Right ventricle myocardium inferior (tissue), 1 donor: ENCODE measurements at regions not wholly inside any gene's neighbourhood (a gene's known extent, or its start where the extent isn't known, plus 50 kb on each side); places are given as distances from the start of the nearest gene placed in this dataset.

Experiments used
- ATAC-seq: fragments of 200-7000 bp; cut with Tn5 transposase; one replicate; pipeline ENCODE4 v1.9.1; 2020; ENCODE audit warnings: mild to moderate bottlenecking, moderate library complexity
- DNase-seq: peaks from one replicate; pipeline ENCODE4 v3.0.0; 2021; ENCODE audit errors: missing footprints
- intact Hi-C: fragments of 100-400 bp; cut with DNase I; formaldehyde crosslinking; loops from one replicate; pipeline ENCODE4 v1.11.0; 2022
- donor health status: DM: no; HTN: yes; CAD: no; lungs with severe emphysema.

DNA sequence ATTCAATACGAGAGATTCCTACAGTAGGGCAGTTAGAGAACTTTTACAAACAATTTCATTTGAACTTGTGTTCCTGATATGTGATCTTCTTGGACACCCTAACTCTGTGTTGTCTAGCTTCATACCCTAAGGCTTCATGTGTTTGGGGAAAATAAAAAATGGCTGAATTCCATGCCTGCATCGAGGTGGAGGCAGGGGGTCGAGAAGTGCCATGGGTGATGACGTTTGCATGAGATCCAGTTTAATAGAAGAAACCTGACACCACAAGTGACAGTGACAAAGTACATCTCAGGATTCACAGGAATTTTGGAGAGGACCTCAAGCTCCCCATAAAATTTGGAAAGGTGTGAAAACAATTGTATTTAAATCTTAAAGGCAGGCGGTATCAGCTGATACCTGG, 169.2 kb upstream of the NABP1 start:
- intact Hi-C loops, result no loop called here
- ATAC-seq (no peak), DNase-seq (no peak)

DNA sequence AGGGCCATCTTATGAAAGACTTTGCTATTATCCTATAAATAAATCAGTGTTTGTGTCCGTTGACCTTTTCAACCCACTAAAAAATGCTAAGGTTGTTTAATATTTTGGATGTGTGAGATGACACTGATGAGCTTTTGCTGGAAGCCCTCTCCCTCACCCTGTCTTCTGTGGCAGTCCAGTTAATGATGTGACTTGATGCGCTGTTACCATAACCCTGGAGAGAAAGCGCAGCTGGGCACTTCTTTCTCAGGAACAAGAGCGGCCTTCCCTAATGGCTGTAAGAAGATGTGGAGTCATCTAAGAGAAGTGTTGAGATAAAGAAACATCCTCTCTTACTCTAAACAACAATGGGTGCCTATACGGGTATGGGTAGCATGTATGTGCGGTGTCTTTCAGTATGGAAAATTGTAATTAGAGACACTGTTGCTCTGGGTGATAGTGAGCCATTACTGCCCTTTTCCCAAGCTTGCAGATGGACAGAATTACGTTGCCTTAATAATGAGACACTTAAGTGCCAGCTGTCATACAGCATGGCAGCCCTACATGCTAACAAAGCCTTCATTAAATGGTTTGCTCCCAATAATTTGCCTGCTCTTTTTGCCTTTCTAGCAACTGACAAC, 165.6 kb upstream of the NABP1 start:
- no peak for DNase-seq
- intact Hi-C loops, result no loop called here
- ATAC-seq, result no peak

DNA sequence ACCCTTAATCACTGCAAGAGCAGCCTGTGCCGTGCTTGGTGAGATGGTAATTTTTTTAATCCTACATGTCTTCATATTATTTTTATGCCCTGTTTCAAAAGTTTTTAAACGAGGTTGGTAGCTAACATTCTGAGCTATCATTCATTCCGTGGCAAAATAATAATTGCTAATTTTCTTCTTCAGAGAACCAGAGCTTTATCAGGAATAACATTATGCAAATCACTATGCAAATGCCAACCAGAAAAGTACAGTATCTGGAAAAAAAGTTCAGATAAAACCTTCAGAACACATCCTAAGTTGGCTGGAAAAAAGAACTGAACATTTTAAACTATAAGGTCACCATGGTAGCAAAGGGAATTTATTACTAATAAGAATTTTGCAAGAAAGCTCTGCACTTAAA, 165.1 kb upstream of the NABP1 start:
- DNase-seq (no peak), ATAC-seq (no peak)
- intact Hi-C loops, result no loop called here

DNA sequence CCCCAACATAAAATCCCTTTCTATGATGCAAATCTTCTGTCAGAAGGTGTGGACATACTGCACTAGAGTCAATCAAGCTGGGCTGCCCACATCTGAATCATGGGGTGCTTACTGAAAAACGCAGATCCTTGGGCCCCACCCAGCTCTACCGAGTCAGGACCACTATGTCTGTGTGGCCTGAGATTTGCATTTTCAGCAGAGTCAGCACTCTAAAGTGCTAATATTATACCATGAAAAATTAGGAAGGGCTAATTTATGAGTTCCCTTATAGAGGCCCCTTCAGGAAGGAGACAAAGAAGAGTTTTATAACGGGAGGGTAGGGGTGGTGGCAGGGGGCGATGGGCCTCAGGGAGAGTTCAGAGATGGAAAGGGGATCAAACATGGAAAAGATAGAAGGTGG, 163.3 kb upstream of the NABP1 start:
- DNase-seq (no peak), ATAC-seq (no peak)
- intact Hi-C loops, result no loop called here

DNA sequence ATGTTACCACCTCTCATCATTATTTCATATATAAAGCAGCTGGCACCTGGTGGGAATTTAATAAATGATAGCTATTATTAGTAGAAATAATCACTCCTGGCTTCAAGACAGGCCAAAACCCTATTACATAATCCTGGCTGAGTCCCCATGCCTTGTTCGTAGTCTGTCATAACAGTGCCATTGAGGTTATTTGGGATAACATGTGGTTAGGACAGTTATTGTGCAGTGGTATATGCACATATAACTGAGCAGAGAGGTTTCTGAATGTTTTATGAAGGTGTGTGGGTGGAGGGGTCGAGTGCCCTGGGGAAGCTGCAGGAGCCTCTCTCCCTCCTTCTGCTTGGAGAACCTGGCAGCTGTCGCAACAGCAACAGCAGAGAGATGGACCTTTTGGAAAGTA, 162.4 kb upstream of the NABP1 start:
- intact Hi-C loops, result no loop called here
- DNase-seq (no peak), ATAC-seq (peak; percentile 75)

- intact Hi-C loops, result no loop called here
- ATAC-seq (no peak), DNase-seq (no peak)
These were observed 161.7 kb upstream of the NABP1 start for GRCh38 chr2:191516260-191516659.

DNA sequence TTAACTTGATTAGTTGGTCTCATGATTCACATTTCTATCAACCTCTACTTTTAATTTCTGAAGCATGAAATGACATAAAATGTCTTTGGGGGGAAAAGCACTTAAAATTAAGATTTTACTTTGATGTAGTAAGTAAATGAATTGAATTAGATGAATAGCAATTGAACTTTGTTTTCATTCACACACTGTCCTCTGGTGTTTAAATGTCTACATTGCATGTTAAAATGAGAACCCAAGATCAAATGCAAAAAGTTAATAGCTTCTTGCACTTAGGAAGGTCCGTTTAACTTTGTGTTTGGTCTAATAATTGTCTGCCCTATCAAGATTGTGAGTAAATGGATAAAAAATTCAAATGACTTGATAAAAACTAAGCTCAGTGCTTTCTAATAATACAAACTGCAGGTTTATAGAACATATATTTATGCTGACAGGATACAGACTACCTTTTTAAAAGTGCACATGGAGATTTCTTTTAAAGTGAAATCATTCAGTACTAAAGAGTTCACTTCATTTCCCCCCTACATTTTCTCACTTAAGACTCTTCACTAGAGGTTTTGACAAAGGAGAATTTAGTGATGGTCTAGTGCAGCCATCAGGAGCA, 156.2 kb upstream of the NABP1 start:
- intact Hi-C loops, result loop anchor here (1.0 to 5.0 kb wide), 2 partner anchors 356 to 469 kb away; no protein-coding TSS in a partner anchor
- ATAC-seq, result no peak
- DNase-seq, result no peak

DNA sequence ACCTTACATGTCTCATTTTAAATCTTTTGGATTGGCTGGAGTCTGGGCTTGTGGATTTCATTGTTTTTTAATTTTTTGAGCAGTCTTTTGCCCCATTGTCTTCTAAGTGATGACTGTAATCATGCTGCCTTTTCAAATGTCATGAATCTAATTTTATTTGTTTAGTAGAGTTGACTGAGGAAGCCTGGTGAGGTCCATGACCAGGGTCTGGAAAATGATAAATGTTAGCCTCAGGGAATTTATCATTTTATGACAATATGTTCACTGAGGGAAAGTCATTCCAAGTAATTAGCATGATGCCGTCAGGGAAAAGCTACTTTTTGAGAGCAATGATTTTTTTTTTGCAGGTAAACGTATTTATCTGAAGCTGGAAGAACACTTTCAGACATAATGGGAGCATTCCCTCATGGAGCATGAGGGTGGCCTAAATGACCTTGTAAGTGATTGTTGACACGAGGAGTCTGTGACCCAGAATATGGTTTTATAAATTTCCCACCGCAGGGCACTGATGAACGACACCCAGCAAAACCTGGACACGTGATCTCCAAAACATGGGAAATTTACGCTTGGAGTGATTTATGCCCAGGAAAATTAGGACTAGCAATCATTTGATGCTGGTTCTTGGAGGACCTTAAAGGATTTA, 155.3 kb upstream of the NABP1 start:
- ATAC-seq, result no peak
- intact Hi-C loops, result loop anchor here (1.0 to 5.0 kb wide), 2 partner anchors 357 to 470 kb away; no protein-coding TSS in a partner anchor
- no peak for DNase-seq

GRCh38 chr2:191526091-191526490, 151.8 kb upstream of the NABP1 start:
- intact Hi-C loops, result no loop called here
- ATAC-seq (no peak), DNase-seq (no peak)

GRCh38 chr2:191526536-191526935, 151.4 kb upstream of the NABP1 start:
- no peak for ATAC-seq
- intact Hi-C loops, result no loop called here
- no peak for DNase-seq

DNA sequence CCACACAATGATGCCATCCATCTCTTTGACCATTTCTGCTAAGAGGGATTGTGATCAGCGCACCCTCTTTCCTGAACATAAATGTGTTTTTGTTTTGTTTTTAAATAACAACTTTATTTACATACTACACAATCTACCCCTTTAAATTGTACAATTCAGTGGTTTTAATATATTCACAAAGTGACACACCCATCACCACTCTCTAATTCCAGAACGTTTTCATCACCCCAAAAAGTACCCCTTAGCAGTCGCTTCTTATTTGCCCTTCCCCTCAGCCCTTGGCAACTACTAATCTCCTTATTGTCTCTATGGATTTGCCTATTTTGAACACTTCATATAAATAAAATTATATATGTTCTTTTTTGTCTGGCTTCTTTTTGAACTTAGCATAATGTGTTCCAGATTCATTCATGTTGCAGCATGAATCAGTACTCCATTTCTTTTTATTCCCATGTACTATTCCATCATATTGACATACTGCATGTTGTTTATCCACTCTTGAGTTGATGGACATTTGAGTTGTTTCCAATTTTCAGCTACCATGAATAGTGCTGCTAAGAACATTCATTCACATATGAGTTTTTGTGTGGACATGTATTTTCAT, 150.9 kb upstream of the NABP1 start:
- ATAC-seq, result no peak

DNA sequence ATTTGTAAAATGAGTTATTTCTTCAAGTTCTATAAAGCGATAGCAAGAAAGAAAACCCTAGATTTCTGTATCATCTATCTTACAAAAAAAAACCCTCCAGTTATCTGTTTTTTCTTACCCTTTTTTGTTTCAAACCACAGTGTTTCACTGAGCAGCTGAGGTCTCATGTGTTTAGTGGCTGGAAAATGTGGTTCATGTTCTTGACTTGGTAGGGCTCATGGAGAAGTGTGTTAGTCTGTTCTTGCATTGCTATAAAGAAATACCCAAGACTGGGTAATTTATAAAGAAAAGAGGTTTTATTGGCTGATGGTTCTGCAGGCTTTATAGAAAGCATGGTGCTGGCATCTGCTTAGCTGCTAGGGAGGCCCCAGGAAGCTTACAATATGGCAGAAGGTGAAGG, 147.3 kb upstream of the NABP1 start:
- intact Hi-C loops, result no loop called here
- no peak for ATAC-seq
- DNase-seq, result no peak

More for the DNA sequence above, 150.9 kb upstream of the NABP1 start:
- intact Hi-C loops, result no loop called here
- no peak for DNase-seq

DNA sequence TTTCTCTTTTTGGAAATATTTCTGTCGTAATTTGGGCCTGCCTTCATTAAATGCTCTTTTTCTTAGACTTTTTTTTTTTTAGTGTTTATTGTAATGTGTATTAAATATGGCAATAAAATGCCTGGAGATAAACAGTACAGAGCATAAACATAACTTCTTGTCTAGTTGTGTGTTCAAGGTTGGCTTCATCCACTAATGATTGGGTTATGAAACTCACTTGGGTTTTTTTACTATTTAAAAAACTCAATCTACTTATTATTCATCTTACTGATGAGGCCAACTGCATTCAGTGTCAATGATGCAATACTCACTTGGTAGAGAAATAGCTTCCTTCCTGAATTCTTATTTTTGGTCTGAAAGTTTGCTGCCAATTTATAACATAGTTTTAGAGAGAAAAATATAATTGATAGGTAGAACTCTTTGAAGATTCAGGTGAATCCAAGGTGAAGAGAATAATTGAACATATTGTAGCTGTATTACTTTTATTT, 144.2 kb upstream of the NABP1 start:
- DNase-seq (no peak), ATAC-seq (no peak)
- intact Hi-C loops, result no loop called here

GRCh38 chr2:191537921-191538320, 140.0 kb upstream of the NABP1 start:
- intact Hi-C loops, result no loop called here
- ATAC-seq (no peak), DNase-seq (no peak)

GRCh38 chr2:191538334-191538903, 139.5 kb upstream of the NABP1 start:
- intact Hi-C loops, result no loop called here
- DNase-seq (no peak), ATAC-seq (no peak)

- no peak for ATAC-seq
- no peak for DNase-seq
- intact Hi-C loops, result no loop called here
These were observed 138.9 kb upstream of the NABP1 start for GRCh38 chr2:191539068-191539467.

- intact Hi-C loops, result no loop called here
- DNase-seq (no peak), ATAC-seq (no peak)
These were observed 137.3 kb upstream of the NABP1 start for GRCh38 chr2:191540681-191541080.

DNA sequence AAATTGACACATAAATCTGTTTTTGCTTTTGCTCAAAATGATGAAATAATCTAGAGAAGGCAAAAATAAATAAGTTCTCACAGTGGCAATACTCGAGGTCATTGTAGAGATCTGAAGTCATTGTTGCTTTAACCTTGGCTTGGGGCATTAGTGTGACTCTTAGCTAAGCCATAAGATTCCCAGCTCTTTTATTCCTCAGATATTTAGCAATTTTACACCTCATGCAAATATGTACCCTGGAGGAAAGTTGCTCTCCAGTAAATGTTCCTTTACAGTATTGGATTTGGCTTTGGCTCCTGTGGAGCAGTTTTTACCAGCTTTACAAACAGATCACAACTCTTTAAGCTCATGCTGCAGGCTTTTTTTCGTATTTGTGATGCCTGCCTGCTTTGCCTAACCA, 134.2 kb upstream of the NABP1 start:
- DNase-seq, result no peak
- intact Hi-C loops, result no loop called here
- ATAC-seq, result no peak

DNA sequence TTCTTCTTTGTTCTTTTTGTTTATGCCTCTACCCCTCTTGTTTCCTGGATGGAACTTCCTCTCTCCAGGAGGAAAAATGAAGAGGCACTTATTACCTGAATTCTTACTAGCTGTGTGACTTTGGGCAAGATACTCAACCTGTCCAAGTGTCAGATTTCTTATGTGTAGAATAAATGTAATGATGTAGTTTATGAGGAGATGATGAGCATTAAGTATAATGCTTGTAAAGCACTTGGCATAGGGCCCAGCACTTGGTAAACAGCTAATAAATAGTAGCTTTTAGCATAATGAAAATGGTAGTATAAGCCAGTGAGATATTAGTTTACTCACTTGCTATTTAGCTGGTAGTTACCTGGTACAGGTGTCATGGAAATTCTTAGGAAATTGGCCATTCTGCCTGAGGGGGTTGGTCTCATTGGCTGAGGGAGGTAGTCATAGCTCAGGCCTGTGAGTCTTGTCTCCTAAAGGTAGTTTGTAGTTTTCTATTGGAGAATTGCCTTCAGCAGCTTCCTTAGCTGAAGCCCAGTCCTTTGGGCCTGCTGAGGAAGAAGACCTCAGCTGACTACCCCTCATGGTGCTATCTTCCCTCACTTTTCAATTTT, 133.4 kb upstream of the NABP1 start:
- intact Hi-C loops, result no loop called here
- ATAC-seq, result no peak

More for the DNA sequence above, 133.4 kb upstream of the NABP1 start:
- no peak for DNase-seq
